ENCODE measurements at regions not wholly inside any gene's neighbourhood (a gene's known extent, or its start where the extent isn't known, plus 50 kb on each side); places are given as distances from the start of the nearest gene placed in this dataset.
"Not testable (repeated sequence)": the region's sequence is repeated elsewhere in the genome, so short reads cannot be mapped to it uniquely, and the experiment has no call there.

- DNase-seq (ENCODE audit: low read depth): no peak
- no peak overlapping the region for H3K4me3 ChIP-seq (ENCODE audit: low read depth, low read length)
These were observed 441.1 kb downstream of the POM121L12 start for GRCh38 chr7:53476566-53476965.

GRCh38 chr7:53485354-53485753, 449.9 kb downstream of the POM121L12 start:
- no peak for TF ChIP-seq CTCF (conservative IDR thresholded peaks at IDR 0.05; ENCODE audit: low read depth, low read length)
- no peak overlapping the region for H3K4me3 ChIP-seq (ENCODE audit: low read depth, low read length)
- DNase-seq (ENCODE audit: low read depth): no peak

More at GRCh38 chr7:53476566-53476965, 441.1 kb downstream of the POM121L12 start:
- no peak for TF ChIP-seq CTCF (conservative IDR thresholded peaks at IDR 0.05; ENCODE audit: low read depth, low read length)

- no peak for TF ChIP-seq CTCF (conservative IDR thresholded peaks at IDR 0.05; ENCODE audit: low read depth, low read length)
- H3K4me3 ChIP-seq (ENCODE audit: low read depth, low read length): no peak overlapping the region
- DNase-seq (ENCODE audit: low read depth): no peak
These were observed 455.6 kb downstream of the POM121L12 start for GRCh38 chr7:53491051-53491450.

- H3K4me3 ChIP-seq (ENCODE audit: low read depth, low read length); DNase-seq (ENCODE audit: low read depth): not testable (repeated sequence)
These were observed 459.7 kb downstream of the POM121L12 start for GRCh38 chr7:53495181-53495580.

- no peak for DNase-seq (ENCODE audit: low read depth)
- H3K4me3 ChIP-seq (ENCODE audit: low read depth, low read length): no peak overlapping the region
- TF ChIP-seq CTCF (conservative IDR thresholded peaks at IDR 0.05; ENCODE audit: low read depth, low read length): no peak
These were observed 464.6 kb downstream of the POM121L12 start for GRCh38 chr7:53500076-53500475.

- DNase-seq (ENCODE audit: low read depth): no peak
- no peak overlapping the region for H3K4me3 ChIP-seq (ENCODE audit: low read depth, low read length)
- TF ChIP-seq CTCF (conservative IDR thresholded peaks at IDR 0.05; ENCODE audit: low read depth, low read length): no peak
These were observed 469.5 kb downstream of the POM121L12 start for GRCh38 chr7:53504914-53505313.

- no peak for TF ChIP-seq CTCF (conservative IDR thresholded peaks at IDR 0.05; ENCODE audit: low read depth, low read length)
- no peak for DNase-seq (ENCODE audit: low read depth)
These were observed 482.9 kb downstream of the POM121L12 start for GRCh38 chr7:53518319-53518718.

GRCh38 chr7:53520841-53521240, 485.4 kb downstream of the POM121L12 start:
- TF ChIP-seq CTCF (conservative IDR thresholded peaks at IDR 0.05; ENCODE audit: low read depth, low read length): no peak
- no peak overlapping the region for H3K4me3 ChIP-seq (ENCODE audit: low read depth, low read length)
- no peak for DNase-seq (ENCODE audit: low read depth)

More at GRCh38 chr7:53518319-53518718, 482.9 kb downstream of the POM121L12 start:
- no peak overlapping the region for H3K4me3 ChIP-seq (ENCODE audit: low read depth, low read length)

Measured in choroid plexus epithelial cell (primary cell).